ENCODE measurements at regions not wholly inside any gene's neighbourhood (a gene's known extent, or its start where the extent isn't known, plus 50 kb on each side); places are given as distances from the start of the nearest gene placed in this dataset.
"Not testable (repeated sequence)": the region's sequence is repeated elsewhere in the genome, so short reads cannot be mapped to it uniquely, and the experiment has no call there.

DNA sequence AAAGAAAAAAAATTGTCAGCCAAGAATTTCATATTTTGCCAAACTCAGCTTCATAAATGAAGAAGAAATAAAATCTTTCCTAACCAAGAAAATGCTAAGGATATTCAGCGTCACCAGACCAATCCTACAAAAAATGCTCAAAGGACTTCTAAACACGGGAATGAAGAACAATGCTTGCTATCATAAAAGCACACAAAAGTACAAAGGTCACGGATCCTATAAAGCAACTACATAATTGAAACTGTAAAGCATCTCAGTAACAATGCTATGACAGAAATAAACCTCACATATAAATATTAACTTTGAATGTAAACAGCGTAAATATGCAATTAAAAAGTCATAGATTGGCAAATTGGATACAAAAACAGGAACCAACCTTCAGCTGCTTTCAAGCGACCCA, 1314.6 kb upstream of the GYPC start:
- Histone ChIP-seq H3K4me2 (ENCODE audit: low read length) (no peak overlapping the region), H4K20me1 (ENCODE audit: insufficient read depth, low read length) (no peaks in the 10 kb centered on the region), H3K4me1 (ENCODE audit: insufficient read depth, low read length, severe bottlenecking) (no peaks in the 10 kb centered on the region), H2AFZ (ENCODE audit: low read length) (no peak overlapping the region), H3K79me2 (ENCODE audit: insufficient read depth, low read length) (no peaks in the 10 kb centered on the region), H3K36me3 (ENCODE audit: insufficient read depth, low read length) (no peaks in the 10 kb centered on the region), H3K27me3 (ENCODE audit: insufficient read depth, low read length) (no peaks in the 10 kb centered on the region), H3K4me3 (ENCODE audit: low read depth, low read length, poor library complexity, severe bottlenecking) (no peak overlapping the region), H3F3A (ENCODE audit: insufficient read depth, low read length) (no peaks in the 10 kb centered on the region), H3K27ac (ENCODE audit: low read depth, low read length, poor library complexity, severe bottlenecking) (no peak overlapping the region), H3K9me3 (ENCODE audit: low read length) (no peaks in the 10 kb centered on the region), H3K9ac (ENCODE audit: low read length) (no peak overlapping the region), H3K9me2 (ENCODE audit: low read depth, low read length) (no peaks in the 10 kb centered on the region)
- TF ChIP-seq, protein P1, sequence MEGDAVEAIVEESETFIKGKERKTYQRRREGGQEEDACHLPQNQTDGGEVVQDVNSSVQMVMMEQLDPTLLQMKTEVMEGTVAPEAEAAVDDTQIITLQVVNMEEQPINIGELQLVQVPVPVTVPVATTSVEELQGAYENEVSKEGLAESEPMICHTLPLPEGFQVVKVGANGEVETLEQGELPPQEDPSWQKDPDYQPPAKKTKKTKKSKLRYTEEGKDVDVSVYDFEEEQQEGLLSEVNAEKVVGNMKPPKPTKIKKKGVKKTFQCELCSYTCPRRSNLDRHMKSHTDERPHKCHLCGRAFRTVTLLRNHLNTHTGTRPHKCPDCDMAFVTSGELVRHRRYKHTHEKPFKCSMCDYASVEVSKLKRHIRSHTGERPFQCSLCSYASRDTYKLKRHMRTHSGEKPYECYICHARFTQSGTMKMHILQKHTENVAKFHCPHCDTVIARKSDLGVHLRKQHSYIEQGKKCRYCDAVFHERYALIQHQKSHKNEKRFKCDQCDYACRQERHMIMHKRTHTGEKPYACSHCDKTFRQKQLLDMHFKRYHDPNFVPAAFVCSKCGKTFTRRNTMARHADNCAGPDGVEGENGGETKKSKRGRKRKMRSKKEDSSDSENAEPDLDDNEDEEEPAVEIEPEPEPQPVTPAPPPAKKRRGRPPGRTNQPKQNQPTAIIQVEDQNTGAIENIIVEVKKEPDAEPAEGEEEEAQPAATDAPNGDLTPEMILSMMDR (IDR thresholded peaks at IDR 0.05; ENCODE audit: low read length), result no peak
- TF ChIP-seq EZH2 (IDR thresholded peaks at IDR 0.05; ENCODE audit: borderline replicate concordance, low read length), result no peak

DNA sequence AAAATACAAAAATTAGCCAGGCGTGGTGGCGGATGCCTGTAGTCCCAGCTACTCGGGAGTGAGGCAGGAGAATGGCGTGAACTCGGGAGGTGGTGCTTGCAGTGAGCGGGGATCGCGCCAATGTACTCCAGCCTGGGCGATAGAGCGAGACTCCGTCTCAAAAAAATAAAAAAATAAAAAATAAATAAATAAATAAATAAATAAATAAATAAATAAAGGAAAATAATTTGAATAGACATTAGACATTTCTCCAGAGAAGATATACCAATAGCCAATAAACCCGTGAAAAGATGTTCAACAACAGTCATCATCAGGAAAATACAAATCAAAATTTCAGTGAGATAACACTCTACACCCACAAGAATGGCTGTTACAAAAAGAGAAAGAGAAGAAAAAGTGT, 1302.4 kb upstream of the GYPC start:
- not testable (repeated sequence) for H3K36me3 ChIP-seq (ENCODE audit: insufficient read depth, low read length); H4K20me1 ChIP-seq (ENCODE audit: insufficient read depth, low read length); H3K27ac ChIP-seq (ENCODE audit: low read depth, low read length, poor library complexity, severe bottlenecking); H3K4me3 ChIP-seq (ENCODE audit: low read depth, low read length, poor library complexity, severe bottlenecking); H3K9me3 ChIP-seq (ENCODE audit: low read length); H3K9ac ChIP-seq (ENCODE audit: low read length); H2AFZ ChIP-seq (ENCODE audit: low read length); H3K79me2 ChIP-seq (ENCODE audit: insufficient read depth, low read length); H3K4me2 ChIP-seq (ENCODE audit: low read length); H3K27me3 ChIP-seq (ENCODE audit: insufficient read depth, low read length); H3K9me2 ChIP-seq (ENCODE audit: low read depth, low read length); H3K4me1 ChIP-seq (ENCODE audit: insufficient read depth, low read length, severe bottlenecking); H3F3A ChIP-seq (ENCODE audit: insufficient read depth, low read length)

DNA sequence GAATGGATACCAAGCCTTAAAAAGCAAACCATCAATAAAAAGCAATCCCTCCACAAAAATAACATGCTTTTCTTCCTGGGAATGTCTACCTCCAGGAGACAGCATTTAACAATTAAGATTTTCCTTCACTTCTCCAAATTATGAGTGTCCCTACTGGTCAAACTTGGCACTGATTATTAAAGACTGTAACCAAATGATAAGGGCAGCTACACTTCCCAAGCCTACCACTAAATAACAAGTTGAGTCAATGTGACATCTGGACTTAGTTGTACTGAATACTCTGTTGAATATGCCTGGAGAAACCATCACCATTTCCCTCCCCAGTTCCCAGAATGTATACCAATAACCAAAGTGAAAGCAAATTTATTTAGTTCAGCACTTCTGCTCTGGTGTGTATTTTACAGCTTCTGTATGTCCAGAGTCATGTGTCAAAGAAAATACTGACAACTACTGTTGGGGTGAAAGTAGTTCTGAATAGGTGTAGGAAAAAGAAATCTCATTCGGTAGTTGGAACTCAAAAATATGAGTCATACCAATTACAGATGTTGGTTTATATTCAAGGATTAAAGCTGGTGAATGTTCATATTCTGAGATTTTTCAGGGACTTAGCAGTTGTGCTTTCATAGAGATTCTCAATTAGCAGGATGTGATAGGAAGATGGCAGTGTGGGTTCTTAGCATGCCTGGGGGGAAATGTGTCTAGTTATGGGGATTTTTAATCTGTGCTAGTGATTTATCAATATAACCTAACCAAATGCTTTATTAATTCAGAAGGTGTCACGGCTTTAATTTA, 1291.6 kb upstream of the GYPC start:
- Histone ChIP-seq H3K9me2 (ENCODE audit: low read depth, low read length) (no peaks in the 10 kb centered on the region), H4K20me1 (ENCODE audit: insufficient read depth, low read length) (no peaks in the 10 kb centered on the region), H3K9me3 (ENCODE audit: low read length) (no peaks in the 10 kb centered on the region), H3K9ac (ENCODE audit: low read length) (no peak overlapping the region), H3K27ac (ENCODE audit: low read depth, low read length, poor library complexity, severe bottlenecking) (no peak overlapping the region), H3K4me3 (ENCODE audit: low read depth, low read length, poor library complexity, severe bottlenecking) (no peak overlapping the region), H3K27me3 (ENCODE audit: insufficient read depth, low read length) (no peaks in the 10 kb centered on the region), H2AFZ (ENCODE audit: low read length) (no peak overlapping the region), H3K79me2 (ENCODE audit: insufficient read depth, low read length) (no peaks in the 10 kb centered on the region), H3K4me1 (ENCODE audit: insufficient read depth, low read length, severe bottlenecking) (no peaks in the 10 kb centered on the region), H3K36me3 (ENCODE audit: insufficient read depth, low read length) (no peaks in the 10 kb centered on the region), H3K4me2 (ENCODE audit: low read length) (no peak overlapping the region), H3F3A (ENCODE audit: insufficient read depth, low read length) (no peaks in the 10 kb centered on the region)
- TF ChIP-seq, protein P1 (IDR thresholded peaks at IDR 0.05; ENCODE audit: low read length), result no peak
- no peak for TF ChIP-seq EZH2 (IDR thresholded peaks at IDR 0.05; ENCODE audit: borderline replicate concordance, low read length)

DNA sequence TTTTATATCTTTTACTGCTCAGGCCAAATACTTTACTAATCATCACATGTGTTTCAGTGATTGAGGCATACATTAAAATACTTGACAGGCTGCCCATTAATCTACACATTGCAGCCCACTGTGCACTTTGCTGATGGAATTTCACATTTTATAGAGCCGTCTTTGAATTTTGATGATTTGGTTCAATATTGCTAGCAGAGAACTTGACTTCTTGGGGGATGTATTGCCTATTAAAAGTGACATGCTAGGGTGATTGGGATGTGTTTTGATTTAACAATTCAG, 1291.0 kb upstream of the GYPC start:
- no peaks in the 10 kb centered on the region for H3K4me1 ChIP-seq (ENCODE audit: insufficient read depth, low read length, severe bottlenecking)
- H3K4me3 ChIP-seq (ENCODE audit: low read depth, low read length, poor library complexity, severe bottlenecking), result no peak overlapping the region
- no peak overlapping the region for H3K9ac ChIP-seq (ENCODE audit: low read length)
- no peaks in the 10 kb centered on the region for H4K20me1 ChIP-seq (ENCODE audit: insufficient read depth, low read length)
- H3F3A ChIP-seq (ENCODE audit: insufficient read depth, low read length), result no peaks in the 10 kb centered on the region
- no peak overlapping the region for H2AFZ ChIP-seq (ENCODE audit: low read length)
- H3K27me3 ChIP-seq (ENCODE audit: insufficient read depth, low read length), result no peaks in the 10 kb centered on the region
- H3K36me3 ChIP-seq (ENCODE audit: insufficient read depth, low read length), result no peaks in the 10 kb centered on the region
- H3K4me2 ChIP-seq (ENCODE audit: low read length), result no peak overlapping the region
- no peaks in the 10 kb centered on the region for H3K9me3 ChIP-seq (ENCODE audit: low read length)
- TF ChIP-seq, protein P1 (IDR thresholded peaks at IDR 0.05; ENCODE audit: low read length), result no peak
- no peak for TF ChIP-seq EZH2 (IDR thresholded peaks at IDR 0.05; ENCODE audit: borderline replicate concordance, low read length)
- H3K79me2 ChIP-seq (ENCODE audit: insufficient read depth, low read length), result no peaks in the 10 kb centered on the region
- no peaks in the 10 kb centered on the region for H3K9me2 ChIP-seq (ENCODE audit: low read depth, low read length)
- H3K27ac ChIP-seq (ENCODE audit: low read depth, low read length, poor library complexity, severe bottlenecking), result no peak overlapping the region
